ENCODE measurements at regions not wholly inside any gene's neighbourhood (a gene's known extent, or its start where the extent isn't known, plus 50 kb on each side); places are given as distances from the start of the nearest gene placed in this dataset.

DNA sequence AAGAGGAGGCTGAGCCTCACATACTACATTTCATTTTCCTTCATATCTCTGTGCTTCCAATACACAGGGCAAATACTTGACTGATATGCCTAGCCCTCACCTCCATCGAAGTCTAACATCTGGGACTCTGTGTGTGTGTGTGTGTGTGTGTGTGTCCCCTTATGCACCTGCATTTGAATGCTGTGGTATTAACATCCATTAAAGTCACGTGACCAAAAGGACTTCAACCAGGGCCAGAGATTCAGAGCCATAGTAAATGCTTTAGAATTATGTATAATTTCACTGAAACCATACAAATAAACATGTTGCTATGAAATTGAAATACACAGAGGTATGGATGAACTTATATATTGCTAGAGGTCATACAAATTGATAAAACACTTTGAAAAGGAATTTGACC is 165.8 kb upstream of the SEMA6D start:
- H3K27me3 ChIP-seq (ENCODE audit: insufficient read depth, low read length): no peaks in the 10 kb centered on the region
- no TSS peak for BruUV-seq (replicated peaks)
- H3K4me1 ChIP-seq (ENCODE audit: control insufficient read depth in 1 of 2, insufficient read depth in 2 of 2, low read length in 2 of 2): no peaks in the 10 kb centered on the region; a peak in 1 of 4 replicates
- peaks cover 10 to 58% of the 10 kb centered on the region in 2 experiments; a peak in 2 of 4 replicates for H3K9me3 ChIP-seq (ENCODE audit: control insufficient read depth in 1 of 2, insufficient read depth in 1 of 2, low read depth in 1 of 2, low read length in 2 of 2)
- POLR2A ChIA-PET: no interaction called here
- no peak for TF ChIP-seq CBX3 (IDR thresholded peaks at IDR 0.05; ENCODE audit: low read depth)
- TF ChIP-seq CEBPB (IDR thresholded peaks at IDR 0.05; ENCODE audit: low read depth): no peak
- no peak for TF ChIP-seq ELF1 (IDR thresholded peaks at IDR 0.05; ENCODE audit: borderline replicate concordance, low read depth)
- H3K9me2 ChIP-seq (ENCODE audit: insufficient read depth): no peaks in the 10 kb centered on the region
- no peaks in the 10 kb centered on the region for H4K20me1 ChIP-seq (ENCODE audit: insufficient read depth)
- H3K9ac ChIP-seq (ENCODE audit: low read length): no peak overlapping the region
- H2AFZ ChIP-seq (ENCODE audit: low read depth, low read length, poor library complexity, severe bottlenecking): no peak overlapping the region
- no peaks in the 10 kb centered on the region for H3K79me2 ChIP-seq (ENCODE audit: insufficient read depth, low read length)
- H3K4me3 ChIP-seq (replicated peaks in 1 of 2; ENCODE audit: low read depth in 1 of 2, low read length in 2 of 2): no peak overlapping the region
- H3K4me2 ChIP-seq (ENCODE audit: low read length): no peak overlapping the region
- no peak overlapping the region for H3K27ac ChIP-seq (ENCODE audit: low read depth, low read length)
- ATAC-seq (no peak), DNase-seq (ENCODE audit: low read depth, low spot score) (no peak)
- RAD21 ChIA-PET (ENCODE audit: low non-redundant PET in 1 of 2, low total read pairs in 2 of 2, uncharacterized antibody in 2 of 2, unreplicated experiment in 2 of 2): no interaction called here
- intact Hi-C loops (cut with micrococcal nuclease): no loop called here
- CTCF ChIA-PET: no interaction called here
- H3K36me3 ChIP-seq (ENCODE audit: control insufficient read depth in 1 of 2, insufficient read depth in 2 of 2, low read length in 2 of 2): no peaks in the 10 kb centered on the region

DNA sequence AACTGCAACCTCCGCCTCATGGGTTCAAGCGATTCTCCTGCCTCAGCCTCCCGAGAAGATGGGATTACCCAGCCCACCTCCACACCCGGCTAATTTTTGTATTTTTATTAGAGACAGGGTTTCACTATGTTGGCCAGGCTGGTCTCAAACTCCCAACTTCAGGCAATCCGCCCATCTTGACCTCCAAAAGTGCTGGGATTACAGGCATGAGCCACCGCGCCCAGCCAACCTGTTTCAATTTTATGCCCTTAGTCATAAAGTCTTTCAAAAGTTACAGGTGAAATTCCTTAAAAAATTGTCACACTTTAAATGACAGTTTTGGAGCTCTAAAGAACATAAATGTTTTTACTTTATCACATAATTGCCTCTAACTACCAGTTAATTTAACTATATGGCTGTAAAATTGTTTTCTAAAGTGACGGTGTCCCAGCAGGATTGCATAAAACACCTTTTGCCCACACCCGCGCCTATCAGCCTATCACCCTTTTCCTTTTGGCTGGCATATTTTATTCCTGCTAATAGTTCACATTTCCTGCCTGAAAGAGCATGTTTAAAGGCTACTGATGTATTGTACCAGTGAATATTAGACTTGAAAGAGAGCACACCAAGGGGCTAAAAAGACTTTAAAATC is 164.2 kb upstream of the SEMA6D start:
- Histone ChIP-seq H3K27ac (ENCODE audit: low read depth, low read length) (no peak overlapping the region), H3K9me3 (ENCODE audit: control insufficient read depth in 1 of 2, insufficient read depth in 1 of 2, low read depth in 1 of 2, low read length in 2 of 2) (peaks cover 19 to 66% of the 10 kb centered on the region in 2 experiments; a peak in 2 of 4 replicates), H3K36me3 (ENCODE audit: control insufficient read depth in 1 of 2, insufficient read depth in 2 of 2, low read length in 2 of 2) (no peaks in the 10 kb centered on the region), H2AFZ (ENCODE audit: low read depth, low read length, poor library complexity, severe bottlenecking) (no peak overlapping the region), H3K79me2 (ENCODE audit: insufficient read depth, low read length) (no peaks in the 10 kb centered on the region), H3K4me2 (ENCODE audit: low read length) (no peak overlapping the region), H3K4me3 (replicated peaks in 1 of 2; ENCODE audit: low read depth in 1 of 2, low read length in 2 of 2) (no peak overlapping the region), H4K20me1 (ENCODE audit: insufficient read depth) (no peaks in the 10 kb centered on the region), H3K9me2 (ENCODE audit: insufficient read depth) (no peaks in the 10 kb centered on the region), H3K4me1 (ENCODE audit: control insufficient read depth in 1 of 2, insufficient read depth in 2 of 2, low read length in 2 of 2) (no peaks in the 10 kb centered on the region; a peak in 1 of 4 replicates), H3K27me3 (ENCODE audit: insufficient read depth, low read length) (no peaks in the 10 kb centered on the region), H3K9ac (ENCODE audit: low read length) (no peak overlapping the region)
- DNase-seq (ENCODE audit: low read depth, low spot score) (no peak), ATAC-seq (no peak)
- CTCF ChIA-PET: no interaction called here
- BruUV-seq (replicated peaks): no TSS peak
- intact Hi-C loops (cut with micrococcal nuclease): no loop called here
- RAD21 ChIA-PET (ENCODE audit: low non-redundant PET in 1 of 2, low total read pairs in 2 of 2, uncharacterized antibody in 2 of 2, unreplicated experiment in 2 of 2): no interaction called here
- POLR2A ChIA-PET: no interaction called here
- TF ChIP-seq EZH2 (IDR thresholded peaks at IDR 0.05) (no peak), SRF (IDR thresholded peaks at IDR 0.05; ENCODE audit: low read depth) (no peak), SIN3A (IDR thresholded peaks at IDR 0.05; ENCODE audit: low read depth) (no peak), EZH2phosphoT487 (IDR thresholded peaks at IDR 0.05; ENCODE audit: borderline replicate concordance) (no peak), FOSL1 (IDR thresholded peaks at IDR 0.05; ENCODE audit: low read depth) (no peak), CEBPB (IDR thresholded peaks at IDR 0.05; ENCODE audit: low read depth) (no peak), ELF1 (IDR thresholded peaks at IDR 0.05; ENCODE audit: borderline replicate concordance, low read depth) (no peak), JUND (IDR thresholded peaks at IDR 0.05) (no peak)
- TF ChIP-seq, protein P1, sequence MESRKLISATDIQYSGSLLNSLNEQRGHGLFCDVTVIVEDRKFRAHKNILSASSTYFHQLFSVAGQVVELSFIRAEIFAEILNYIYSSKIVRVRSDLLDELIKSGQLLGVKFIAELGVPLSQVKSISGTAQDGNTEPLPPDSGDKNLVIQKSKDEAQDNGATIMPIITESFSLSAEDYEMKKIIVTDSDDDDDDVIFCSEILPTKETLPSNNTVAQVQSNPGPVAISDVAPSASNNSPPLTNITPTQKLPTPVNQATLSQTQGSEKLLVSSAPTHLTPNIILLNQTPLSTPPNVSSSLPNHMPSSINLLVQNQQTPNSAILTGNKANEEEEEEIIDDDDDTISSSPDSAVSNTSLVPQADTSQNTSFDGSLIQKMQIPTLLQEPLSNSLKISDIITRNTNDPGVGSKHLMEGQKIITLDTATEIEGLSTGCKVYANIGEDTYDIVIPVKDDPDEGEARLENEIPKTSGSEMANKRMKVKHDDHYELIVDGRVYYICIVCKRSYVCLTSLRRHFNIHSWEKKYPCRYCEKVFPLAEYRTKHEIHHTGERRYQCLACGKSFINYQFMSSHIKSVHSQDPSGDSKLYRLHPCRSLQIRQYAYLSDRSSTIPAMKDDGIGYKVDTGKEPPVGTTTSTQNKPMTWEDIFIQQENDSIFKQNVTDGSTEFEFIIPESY (IDR thresholded peaks at IDR 0.05; ENCODE audit: extremely low read depth, insufficient replicate concordance, low read length): no peak
- TF ChIP-seq, protein P2, sequence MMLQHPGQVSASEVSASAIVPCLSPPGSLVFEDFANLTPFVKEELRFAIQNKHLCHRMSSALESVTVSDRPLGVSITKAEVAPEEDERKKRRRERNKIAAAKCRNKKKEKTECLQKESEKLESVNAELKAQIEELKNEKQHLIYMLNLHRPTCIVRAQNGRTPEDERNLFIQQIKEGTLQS (IDR thresholded peaks at IDR 0.05): no peak
- TF ChIP-seq, protein P3, sequence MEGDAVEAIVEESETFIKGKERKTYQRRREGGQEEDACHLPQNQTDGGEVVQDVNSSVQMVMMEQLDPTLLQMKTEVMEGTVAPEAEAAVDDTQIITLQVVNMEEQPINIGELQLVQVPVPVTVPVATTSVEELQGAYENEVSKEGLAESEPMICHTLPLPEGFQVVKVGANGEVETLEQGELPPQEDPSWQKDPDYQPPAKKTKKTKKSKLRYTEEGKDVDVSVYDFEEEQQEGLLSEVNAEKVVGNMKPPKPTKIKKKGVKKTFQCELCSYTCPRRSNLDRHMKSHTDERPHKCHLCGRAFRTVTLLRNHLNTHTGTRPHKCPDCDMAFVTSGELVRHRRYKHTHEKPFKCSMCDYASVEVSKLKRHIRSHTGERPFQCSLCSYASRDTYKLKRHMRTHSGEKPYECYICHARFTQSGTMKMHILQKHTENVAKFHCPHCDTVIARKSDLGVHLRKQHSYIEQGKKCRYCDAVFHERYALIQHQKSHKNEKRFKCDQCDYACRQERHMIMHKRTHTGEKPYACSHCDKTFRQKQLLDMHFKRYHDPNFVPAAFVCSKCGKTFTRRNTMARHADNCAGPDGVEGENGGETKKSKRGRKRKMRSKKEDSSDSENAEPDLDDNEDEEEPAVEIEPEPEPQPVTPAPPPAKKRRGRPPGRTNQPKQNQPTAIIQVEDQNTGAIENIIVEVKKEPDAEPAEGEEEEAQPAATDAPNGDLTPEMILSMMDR (IDR thresholded peaks at IDR 0.05 in 2 of 3, conservative IDR thresholded peaks at IDR 0.05 in 1 of 3; ENCODE audit: borderline replicate concordance in 1 of 3, insufficient read depth in 1 of 3, low read depth in 2 of 3, low read length in 2 of 3): no peak
- TF ChIP-seq, protein P4, sequence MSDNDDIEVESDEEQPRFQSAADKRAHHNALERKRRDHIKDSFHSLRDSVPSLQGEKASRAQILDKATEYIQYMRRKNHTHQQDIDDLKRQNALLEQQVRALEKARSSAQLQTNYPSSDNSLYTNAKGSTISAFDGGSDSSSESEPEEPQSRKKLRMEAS (IDR thresholded peaks at IDR 0.05): no peak

Data from HCT116 (cell line).